ENCODE measurements at regions not wholly inside any gene's neighbourhood (a gene's known extent, or its start where the extent isn't known, plus 50 kb on each side); places are given as distances from the start of the nearest gene placed in this dataset.

DNA sequence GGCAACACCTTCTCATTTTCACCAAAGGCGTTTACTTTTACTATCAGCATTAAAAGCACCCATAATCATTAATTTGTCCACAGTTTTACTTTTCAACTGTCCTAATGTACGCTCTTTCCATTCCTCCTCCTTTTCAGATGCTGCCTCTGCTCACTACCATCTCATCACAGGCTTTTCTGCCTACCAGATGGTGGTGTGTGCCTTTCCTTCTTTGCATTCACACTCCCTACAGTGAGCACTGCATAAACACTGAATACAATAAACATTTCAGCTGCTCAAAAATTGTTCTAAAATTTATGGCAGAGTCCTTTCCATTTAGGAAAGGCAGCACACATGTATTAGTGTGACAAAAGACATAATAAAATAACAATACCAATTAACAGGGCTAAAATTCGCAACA is 435.7 kb downstream of the GXYLT1 start:
- Histone ChIP-seq H3K9me1 (ENCODE audit: insufficient read depth, low read length) (no peaks in the 10 kb centered on the region), H2AFZ (replicated peaks; ENCODE audit: low read length, poor library complexity) (no peak overlapping the region), H4K5ac (ENCODE audit: low read depth, low read length) (no peak overlapping the region), H3K9ac (ENCODE audit: low read depth, low read length) (no peak overlapping the region), H2AK9ac (replicated peaks; ENCODE audit: low read depth, low read length, poor library complexity) (no peak overlapping the region), H3K4me1 (ENCODE audit: control insufficient read depth, insufficient read depth, low read length) (no peaks in the 10 kb centered on the region), H3K9me3 (ENCODE audit: control insufficient read depth, insufficient read depth, low read length) (no peaks in the 10 kb centered on the region), H3K27ac (ENCODE audit: insufficient read depth, low read length) (no peak overlapping the region), H3K56ac (ENCODE audit: extremely low read depth, insufficient read depth, low read length) (no peak overlapping the region), H4K8ac (ENCODE audit: low read depth in 2 of 2, low read length in 2 of 2) (no peak overlapping the region), H4K20me1 (ENCODE audit: insufficient read depth, low read length) (no peaks in the 10 kb centered on the region), H4K91ac (ENCODE audit: insufficient read depth, low read depth, low read length) (no peak overlapping the region), H3K4ac (ENCODE audit: low read depth, low read length) (no peak overlapping the region), H3K4me2 (ENCODE audit: low read depth, low read length) (no peak overlapping the region), H2AK5ac (ENCODE audit: low read depth, low read length) (no peak overlapping the region), H2BK20ac (ENCODE audit: low read depth, low read length) (no peak overlapping the region), H3K4me3 (ENCODE audit: insufficient read depth, low read depth, low read length) (no peak overlapping the region), H2BK15ac (ENCODE audit: low read depth, low read length) (no peak overlapping the region), H3K14ac (replicated peaks; ENCODE audit: low read depth, low read length) (no peak overlapping the region), H3K36me3 (ENCODE audit: control insufficient read depth, insufficient read depth, low read length) (no peaks in the 10 kb centered on the region), H3K27me3 (ENCODE audit: control insufficient read depth, insufficient read depth, low read length) (no peaks in the 10 kb centered on the region), H2BK120ac (ENCODE audit: low read depth, low read length) (no peak overlapping the region), H2BK5ac (ENCODE audit: low read depth, low read length, poor library complexity, severe bottlenecking) (no peak overlapping the region), H3K79me1 (ENCODE audit: low read depth in 1 of 2, low read length in 2 of 2) (no peaks in the 10 kb centered on the region), H3K23ac (ENCODE audit: low read depth, low read length) (no peak overlapping the region), H3K18ac (ENCODE audit: low read depth, low read length) (no peak overlapping the region)
- BruUV-seq (replicated peaks), result no TSS peak
- in situ Hi-C loops (cut with MboI; ENCODE audit: low sequenced_read_pairs) (no loop called here), intact Hi-C loops (cut with micrococcal nuclease) (no loop called here), dilution Hi-C loops (cut with HindIII; ENCODE audit: low sequenced_read_pairs, unreplicated experiment) (no loop called here)
- TF ChIP-seq CEBPB (IDR thresholded peaks at IDR 0.05; ENCODE audit: low read depth, low read length) (no peak), SMC3 (IDR thresholded peaks at IDR 0.05; ENCODE audit: low read depth, low read length) (no peak), RCOR1 (IDR thresholded peaks at IDR 0.05; ENCODE audit: insufficient replicate concordance, low read length) (no peak), BHLHE40 (IDR thresholded peaks at IDR 0.05; ENCODE audit: low read depth, low read length) (no peak), RAD21 (IDR thresholded peaks at IDR 0.05; ENCODE audit: low read length) (no peak), POLR2A (IDR thresholded peaks at IDR 0.05; ENCODE audit: low read depth, low read length) (no peak), NFE2L2 (IDR thresholded peaks at IDR 0.05; ENCODE audit: low read depth, low read length) (no peak), MAFK (IDR thresholded peaks at IDR 0.05; ENCODE audit: low read depth, low read length) (no peak), CHD1 (IDR thresholded peaks at IDR 0.05; ENCODE audit: low read depth, low read length) (no peak), MAZ (IDR thresholded peaks at IDR 0.05; ENCODE audit: borderline replicate concordance, low read depth, low read length) (no peak), RFX5 (IDR thresholded peaks at IDR 0.05; ENCODE audit: low read depth, low read length) (no peak)
- TF ChIP-seq, protein P1, sequence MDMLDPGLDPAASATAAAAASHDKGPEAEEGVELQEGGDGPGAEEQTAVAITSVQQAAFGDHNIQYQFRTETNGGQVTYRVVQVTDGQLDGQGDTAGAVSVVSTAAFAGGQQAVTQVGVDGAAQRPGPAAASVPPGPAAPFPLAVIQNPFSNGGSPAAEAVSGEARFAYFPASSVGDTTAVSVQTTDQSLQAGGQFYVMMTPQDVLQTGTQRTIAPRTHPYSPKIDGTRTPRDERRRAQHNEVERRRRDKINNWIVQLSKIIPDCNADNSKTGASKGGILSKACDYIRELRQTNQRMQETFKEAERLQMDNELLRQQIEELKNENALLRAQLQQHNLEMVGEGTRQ (IDR thresholded peaks at IDR 0.05; ENCODE audit: low read depth, low read length), result no peak
- TF ChIP-seq, protein P2, sequence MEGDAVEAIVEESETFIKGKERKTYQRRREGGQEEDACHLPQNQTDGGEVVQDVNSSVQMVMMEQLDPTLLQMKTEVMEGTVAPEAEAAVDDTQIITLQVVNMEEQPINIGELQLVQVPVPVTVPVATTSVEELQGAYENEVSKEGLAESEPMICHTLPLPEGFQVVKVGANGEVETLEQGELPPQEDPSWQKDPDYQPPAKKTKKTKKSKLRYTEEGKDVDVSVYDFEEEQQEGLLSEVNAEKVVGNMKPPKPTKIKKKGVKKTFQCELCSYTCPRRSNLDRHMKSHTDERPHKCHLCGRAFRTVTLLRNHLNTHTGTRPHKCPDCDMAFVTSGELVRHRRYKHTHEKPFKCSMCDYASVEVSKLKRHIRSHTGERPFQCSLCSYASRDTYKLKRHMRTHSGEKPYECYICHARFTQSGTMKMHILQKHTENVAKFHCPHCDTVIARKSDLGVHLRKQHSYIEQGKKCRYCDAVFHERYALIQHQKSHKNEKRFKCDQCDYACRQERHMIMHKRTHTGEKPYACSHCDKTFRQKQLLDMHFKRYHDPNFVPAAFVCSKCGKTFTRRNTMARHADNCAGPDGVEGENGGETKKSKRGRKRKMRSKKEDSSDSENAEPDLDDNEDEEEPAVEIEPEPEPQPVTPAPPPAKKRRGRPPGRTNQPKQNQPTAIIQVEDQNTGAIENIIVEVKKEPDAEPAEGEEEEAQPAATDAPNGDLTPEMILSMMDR (conservative IDR thresholded peaks at IDR 0.05; ENCODE audit: low read depth, low read length), result no peak
- ChIA-PET CTCF (no interaction called here), POLR2A (ENCODE audit: unreplicated experiment) (no interaction called here)
- DNase-seq, result no peak
- no peak for ATAC-seq (ENCODE audit: low read depth)
- WGBS, 2 experiments (ENCODE audit: extremely low coverage in 2 of 2, insufficient read length in 1 of 2), result no CpG with 5 or more reads among the region's 3 CpGs

All from IMR-90 (cell line).